Endothelial cell of umbilical vein (primary cell): ENCODE measurements at regions not wholly inside any gene's neighbourhood (a gene's known extent, or its start where the extent isn't known, plus 50 kb on each side); places are given as distances from the start of the nearest gene placed in this dataset.

Experiments used
- EZH2 ChIP-seq: IDR thresholded peaks from 2 replicates; pipeline ENCODE4 v1.6.1; 2012; ENCODE audit warnings: borderline replicate concordance, low read depth, mild to moderate bottlenecking, moderate library complexity, low read length, inconsistent platforms; ENCODE audit not compliant: severe bottlenecking
- FOS ChIP-seq: IDR thresholded peaks from 2 replicates; pipeline ENCODE4 v1.6.1; 2011; ENCODE audit warnings: mild to moderate bottlenecking, low read length, moderate library complexity, borderline replicate concordance; ENCODE audit not compliant: insufficient read depth
- JUN ChIP-seq: IDR thresholded peaks from 2 replicates; pipeline ENCODE4 v1.6.1; 2011; ENCODE audit warnings: borderline replicate concordance, low read depth; ENCODE audit not compliant: insufficient read length, insufficient read depth
- MAX ChIP-seq: IDR thresholded peaks from 2 replicates; pipeline ENCODE4 v1.6.1; 2011; ENCODE audit not compliant: insufficient read depth, insufficient read length
- POLR2A ChIP-seq: IDR thresholded peaks from 2 replicates; pipeline ENCODE4 v1.6.1; 2012; ENCODE audit warnings: low read depth, mild to moderate bottlenecking, control low read depth, low read length
- POLR2AphosphoS5 ChIP-seq: IDR thresholded peaks from 2 replicates; pipeline ENCODE4 v1.6.1; 2012; ENCODE audit warnings: low read depth, mild to moderate bottlenecking, control low read depth, low read length, moderate library complexity; ENCODE audit not compliant: insufficient read depth
- TF ChIP-seq, protein P1 (sequence below), 2 donors: IDR thresholded peaks; 1 replicate in 1 of 2; 2 replicates in 1 of 2; pipeline ENCODE4 v1.5.1; 2011; ENCODE audit warnings: low read length in 2 of 2, mild to moderate bottlenecking in 2 of 2, moderate library complexity in 2 of 2, control low read depth in 1 of 2, inconsistent platforms in 1 of 2, low read depth in 1 of 2; ENCODE audit not compliant: insufficient read depth in 1 of 2; ENCODE audit errors: extremely low read depth in 1 of 2

GRCh38 chr5:36826694-36827093, 49.9 kb upstream of the NIPBL start:
- TF ChIP-seq POLR2AphosphoS5 = no peak
- TF ChIP-seq, protein P1, sequence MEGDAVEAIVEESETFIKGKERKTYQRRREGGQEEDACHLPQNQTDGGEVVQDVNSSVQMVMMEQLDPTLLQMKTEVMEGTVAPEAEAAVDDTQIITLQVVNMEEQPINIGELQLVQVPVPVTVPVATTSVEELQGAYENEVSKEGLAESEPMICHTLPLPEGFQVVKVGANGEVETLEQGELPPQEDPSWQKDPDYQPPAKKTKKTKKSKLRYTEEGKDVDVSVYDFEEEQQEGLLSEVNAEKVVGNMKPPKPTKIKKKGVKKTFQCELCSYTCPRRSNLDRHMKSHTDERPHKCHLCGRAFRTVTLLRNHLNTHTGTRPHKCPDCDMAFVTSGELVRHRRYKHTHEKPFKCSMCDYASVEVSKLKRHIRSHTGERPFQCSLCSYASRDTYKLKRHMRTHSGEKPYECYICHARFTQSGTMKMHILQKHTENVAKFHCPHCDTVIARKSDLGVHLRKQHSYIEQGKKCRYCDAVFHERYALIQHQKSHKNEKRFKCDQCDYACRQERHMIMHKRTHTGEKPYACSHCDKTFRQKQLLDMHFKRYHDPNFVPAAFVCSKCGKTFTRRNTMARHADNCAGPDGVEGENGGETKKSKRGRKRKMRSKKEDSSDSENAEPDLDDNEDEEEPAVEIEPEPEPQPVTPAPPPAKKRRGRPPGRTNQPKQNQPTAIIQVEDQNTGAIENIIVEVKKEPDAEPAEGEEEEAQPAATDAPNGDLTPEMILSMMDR (IDR thresholded peaks at IDR 0.05; ENCODE audit: extremely low read depth in 1 of 2, insufficient read depth in 1 of 2, low read depth in 1 of 2, low read length in 2 of 2) = no peak
- TF ChIP-seq POLR2A = no peak
- no peak for TF ChIP-seq MAX
- TF ChIP-seq JUN = no peak
- TF ChIP-seq FOS = no peak
- TF ChIP-seq EZH2 = no peak
